ENCODE measurements at regions not wholly inside any gene's neighbourhood (a gene's known extent, or its start where the extent isn't known, plus 50 kb on each side); places are given as distances from the start of the nearest gene placed in this dataset.

DNA sequence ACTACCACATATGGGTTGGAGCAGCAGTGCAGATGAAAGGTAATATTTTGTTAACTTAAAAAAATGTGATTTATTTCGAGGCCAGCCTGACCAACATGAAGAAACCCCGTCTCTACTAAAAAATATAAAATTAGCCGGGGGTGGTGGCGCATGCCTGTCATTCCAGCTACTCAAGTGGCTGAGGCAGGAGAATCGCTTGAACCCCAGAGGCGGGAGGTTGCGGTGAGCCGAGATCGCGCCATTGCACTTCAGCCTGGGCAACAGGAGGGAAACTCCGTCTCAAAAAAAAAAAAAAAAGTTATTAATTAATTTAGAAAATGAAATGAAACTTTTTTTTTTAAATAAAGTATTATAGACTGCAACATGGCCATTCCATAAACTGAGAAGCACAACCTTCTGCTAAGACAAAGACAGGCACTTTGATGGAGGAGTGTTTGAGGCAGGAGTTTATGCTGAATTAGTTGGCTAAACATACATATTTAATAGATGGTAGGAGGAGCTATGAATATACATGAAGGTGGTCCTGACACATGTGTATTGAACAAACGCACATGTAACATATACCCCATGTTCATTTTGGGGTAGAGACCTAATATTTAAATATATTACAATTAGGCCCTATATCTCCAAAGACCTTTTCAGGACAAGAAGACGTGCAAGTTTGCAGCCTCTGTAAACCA lies 1485.3 kb upstream of the MIR17HG start:
- DNase-seq, result no peak

DNA sequence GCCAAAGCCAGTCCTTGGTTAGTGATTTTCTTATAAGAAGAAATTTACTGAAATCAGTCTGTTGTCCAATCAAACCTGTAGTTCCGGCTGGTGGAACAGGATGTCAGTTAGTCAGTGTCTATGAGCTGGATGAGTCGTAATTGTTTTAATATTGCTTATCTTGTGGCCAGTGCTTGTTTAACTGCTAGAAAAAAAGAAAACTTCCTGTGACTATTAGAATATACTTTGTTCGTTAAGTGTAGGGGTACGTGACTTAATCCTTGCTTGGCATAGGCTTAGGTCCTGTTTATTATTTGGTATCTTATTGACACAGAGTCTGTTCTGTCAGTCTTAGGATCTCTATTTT lies 1484.8 kb upstream of the MIR17HG start:
- no peak for DNase-seq

DNA sequence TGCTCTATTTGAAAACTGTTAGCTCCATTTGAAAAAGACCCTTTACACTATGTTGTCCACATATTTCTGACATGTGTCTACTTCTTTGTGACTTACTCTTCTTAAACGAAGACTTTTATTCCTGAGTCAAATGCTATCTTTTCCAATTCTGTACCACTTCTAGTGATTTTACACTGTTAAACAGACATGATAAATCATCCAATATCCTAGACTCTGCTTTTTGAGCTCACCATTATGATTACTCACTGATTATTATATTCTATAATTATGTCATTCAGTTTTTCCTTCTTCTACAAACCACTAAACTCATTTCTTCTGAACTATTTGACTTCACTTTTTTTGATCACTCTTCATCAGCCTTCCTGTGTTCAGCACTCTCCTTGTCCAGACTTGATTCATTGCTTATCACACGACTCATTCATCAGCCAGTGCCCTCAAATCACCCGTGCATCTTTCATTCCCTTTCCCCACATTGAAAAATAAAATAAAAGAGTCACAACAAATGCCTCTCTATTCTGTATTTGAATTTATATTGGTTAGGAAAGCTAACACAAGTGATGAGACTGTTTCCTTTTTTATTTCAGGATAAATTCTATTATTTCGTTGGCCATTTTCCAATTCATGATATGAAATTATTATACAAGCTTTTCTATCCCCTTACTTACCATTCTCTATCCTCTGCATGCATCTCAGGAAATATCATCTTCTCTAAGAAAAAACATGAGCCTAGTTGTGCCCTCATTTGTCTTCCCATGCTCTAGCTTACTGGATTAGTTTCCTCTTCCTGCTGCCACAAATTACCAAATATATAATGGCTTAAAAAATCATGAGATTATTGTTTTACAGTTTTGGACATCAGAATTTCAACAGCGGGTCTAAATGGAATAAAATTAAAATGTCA lies 1482.1 kb upstream of the MIR17HG start:
- no peak for DNase-seq

DNA sequence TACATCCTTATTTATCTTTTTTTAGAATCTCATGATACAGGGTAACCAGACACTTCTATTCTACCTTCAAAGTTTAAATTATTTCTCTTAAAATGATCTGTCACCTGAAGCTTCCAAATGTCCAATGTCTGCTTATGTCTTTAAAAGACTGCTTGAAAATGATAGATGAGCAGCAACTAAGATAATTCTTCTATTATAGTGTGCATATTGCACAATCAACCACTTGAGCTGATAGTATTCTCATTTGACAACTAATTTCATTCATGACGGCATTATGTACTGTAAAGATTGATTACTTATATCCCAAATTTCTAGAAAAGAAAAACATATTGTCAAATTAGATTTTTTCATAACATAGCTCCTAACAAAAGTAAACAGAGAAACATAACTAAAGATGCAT lies 1478.2 kb upstream of the MIR17HG start:
- DNase-seq, result no peak

DNA sequence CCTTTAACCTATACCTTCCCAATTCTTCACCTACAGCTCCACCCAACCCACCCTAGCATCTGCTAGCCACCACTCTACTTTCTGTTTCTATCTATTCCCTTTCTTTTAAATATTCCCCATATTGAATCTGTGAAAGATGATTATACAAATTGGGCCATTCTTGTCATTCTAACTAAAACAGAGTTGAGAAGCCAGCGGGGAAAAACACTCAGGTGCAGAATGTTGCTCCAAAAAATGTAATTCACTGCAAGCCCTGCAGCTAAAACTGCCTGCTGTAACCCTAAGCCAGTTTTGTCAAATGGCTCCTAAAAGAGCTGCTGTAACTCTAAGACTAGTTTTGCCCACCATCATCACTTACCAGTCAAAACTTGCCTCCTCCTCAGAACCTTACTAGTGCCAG lies 1468.6 kb upstream of the MIR17HG start:
- no peak for DNase-seq

DNA sequence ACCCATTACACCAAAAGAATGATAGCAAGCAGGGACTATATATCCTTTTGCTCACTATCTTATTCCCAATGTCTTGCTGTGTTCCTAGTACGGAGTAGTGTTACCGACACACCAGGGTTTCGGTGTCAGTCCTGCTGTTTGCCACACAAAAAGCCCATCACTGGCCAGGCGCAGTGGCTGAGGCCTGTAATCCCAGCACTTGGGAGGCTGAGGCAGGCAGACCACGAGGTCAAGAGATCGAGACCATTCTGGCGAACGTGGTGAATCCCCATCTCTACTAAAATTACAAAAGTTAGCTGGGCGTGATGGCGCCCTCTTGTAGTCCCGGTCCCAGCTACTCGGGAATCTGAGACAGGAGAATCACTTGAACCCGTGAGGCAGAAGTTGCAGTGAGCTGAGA lies 1467.3 kb upstream of the MIR17HG start:
- DNase-seq, result no peak

DNA sequence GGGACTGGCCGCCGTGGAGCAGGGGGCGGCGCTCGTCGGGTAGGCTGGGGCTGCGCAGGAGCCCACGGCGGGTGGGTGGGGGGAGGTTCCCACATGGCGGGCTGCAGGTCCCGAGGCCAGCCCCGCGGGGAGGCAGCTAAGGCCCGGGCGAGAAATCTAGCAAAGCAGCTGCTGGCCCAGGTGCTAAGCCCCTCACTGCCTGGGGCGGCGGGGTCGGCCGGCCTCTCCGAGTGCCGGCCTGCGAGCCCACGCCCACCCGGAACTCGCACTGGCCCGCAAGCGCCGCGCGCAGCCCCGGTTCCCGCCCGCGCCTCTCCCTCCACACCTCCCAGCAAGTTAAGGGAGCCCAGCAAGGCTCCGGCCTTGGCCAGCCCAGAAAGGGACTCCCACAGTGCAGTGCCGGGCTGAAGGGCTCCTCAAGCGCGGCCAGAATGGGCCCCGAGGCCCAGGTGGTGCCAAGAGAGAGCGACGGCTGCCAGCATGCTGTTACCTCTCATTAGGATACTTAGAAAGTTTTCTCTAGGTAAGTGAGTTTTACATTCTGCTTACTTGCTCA lies 1463.5 kb upstream of the MIR17HG start:
- no peak for DNase-seq

DNA sequence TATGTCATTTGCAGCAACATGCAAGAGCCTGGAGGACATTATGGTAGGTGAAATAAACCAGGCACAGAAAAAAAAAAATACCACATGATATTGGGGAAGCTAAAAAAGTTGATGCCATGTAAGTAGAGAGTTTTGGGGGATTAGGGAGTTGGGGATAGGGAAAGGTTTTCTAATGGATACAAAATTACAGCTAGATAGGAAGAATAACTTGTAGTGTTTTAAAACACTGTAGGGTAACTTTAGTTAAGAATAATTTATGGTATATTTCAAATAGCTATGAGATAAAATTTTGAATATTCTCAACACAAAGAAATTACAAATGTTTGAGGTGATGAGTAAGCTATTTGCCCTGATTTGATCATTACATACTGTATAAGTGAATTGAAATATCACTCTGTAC lies 1456.7 kb upstream of the MIR17HG start:
- DNase-seq, result no peak

DNA sequence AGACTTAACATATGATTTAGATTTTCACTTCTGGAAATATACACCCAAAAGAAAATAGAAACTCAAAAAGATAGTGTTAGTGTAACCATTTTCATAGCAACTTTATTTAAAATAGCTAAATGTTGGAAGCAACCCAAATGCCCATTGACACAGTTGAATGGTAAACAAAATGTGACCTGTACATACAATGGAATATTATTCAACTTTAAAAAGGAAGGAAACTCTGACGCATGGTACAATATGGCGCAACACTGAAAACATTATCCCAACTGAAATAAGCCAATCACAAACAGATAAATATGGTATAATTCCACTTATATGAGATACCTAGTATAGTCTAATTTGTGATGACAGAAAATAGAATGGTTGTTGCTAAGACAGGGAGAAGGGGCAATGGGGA lies 1456.1 kb upstream of the MIR17HG start:
- DNase-seq, result no peak

DNA sequence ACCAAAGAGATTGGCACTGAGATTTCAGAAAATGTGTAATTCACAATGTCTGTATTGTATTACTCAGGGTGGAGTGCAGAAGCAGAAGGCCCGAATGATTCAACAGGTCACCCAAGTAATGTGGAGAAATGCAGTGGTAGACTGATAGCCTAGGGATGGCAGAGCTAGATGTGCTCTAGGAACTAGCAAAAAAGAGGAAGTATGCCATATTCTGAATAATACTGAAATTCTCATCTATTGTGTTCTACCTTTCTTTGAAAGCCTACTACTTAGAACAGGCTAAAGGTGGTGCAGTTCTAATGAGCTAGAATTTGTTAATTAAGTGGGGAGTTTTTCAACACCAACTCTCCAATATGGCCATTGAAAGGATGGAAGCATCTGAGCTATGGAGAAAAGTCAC lies 1449.8 kb upstream of the MIR17HG start:
- no peak for DNase-seq

DNA sequence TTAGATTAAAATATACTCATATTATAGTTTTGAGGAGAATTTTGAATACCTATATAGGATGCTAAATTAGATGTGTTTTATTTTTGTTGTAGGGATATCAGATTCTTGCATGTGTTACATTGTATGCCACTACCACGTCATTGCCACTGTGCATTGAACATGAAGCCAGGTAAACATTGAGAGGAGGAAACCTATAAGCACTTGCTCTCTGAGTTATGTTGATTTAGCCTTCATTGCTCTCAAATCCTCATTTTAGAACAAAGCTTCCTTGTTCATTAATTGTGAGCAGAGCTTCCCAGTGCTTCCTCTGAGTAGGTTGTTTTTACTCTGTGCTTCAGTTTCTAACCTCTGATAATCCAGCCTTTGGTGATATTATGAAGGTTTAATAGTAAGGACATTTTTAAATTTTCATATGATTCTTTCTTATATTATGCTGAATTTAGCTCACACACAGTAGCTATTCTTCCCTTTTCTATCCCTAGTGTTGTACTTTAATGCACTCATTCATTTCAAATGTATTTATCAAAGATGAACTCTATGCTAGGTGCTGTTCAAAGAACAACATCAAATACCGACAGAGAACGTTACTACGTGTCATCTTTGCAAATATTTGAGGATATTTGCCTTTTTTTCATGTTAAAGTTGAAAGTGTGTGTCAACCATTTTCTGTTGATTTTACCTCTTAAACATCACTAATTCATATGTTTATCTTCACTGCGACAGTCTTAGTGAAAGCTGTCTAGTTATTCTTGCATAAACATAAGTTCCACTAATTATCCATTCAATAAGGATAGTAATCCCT lies 1448.0 kb upstream of the MIR17HG start:
- no peak for DNase-seq

DNA sequence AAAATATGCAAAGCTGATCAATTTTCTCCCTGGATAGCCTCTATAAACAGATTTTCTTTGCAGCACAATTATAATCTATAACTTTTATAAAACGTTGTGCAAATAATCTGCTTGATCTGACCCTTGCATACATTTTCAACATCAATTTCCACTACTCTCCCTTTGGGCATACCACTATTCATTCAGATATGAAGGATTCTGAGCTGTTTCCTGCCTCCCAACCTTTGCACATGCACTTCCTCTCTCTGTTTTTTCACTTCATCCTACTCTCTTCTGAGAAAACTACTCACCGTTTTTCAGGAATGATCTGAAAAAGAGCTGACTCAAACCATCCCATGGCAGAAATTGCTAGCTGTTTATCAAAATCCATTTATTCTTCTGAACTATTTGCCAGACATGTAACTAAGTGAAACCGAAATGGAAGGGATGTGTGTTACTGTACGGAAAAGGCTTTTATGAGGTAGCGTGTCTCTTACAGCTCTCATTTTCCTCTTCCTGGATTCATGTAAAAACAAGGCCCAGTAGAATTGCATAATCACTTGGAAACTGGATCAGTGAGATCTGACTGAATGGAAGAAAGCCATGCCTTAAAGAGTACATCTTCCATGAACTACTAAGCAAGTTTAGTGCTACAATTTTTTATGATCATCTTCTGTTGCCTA lies 1447.3 kb upstream of the MIR17HG start:
- DNase-seq, result no peak

DNA sequence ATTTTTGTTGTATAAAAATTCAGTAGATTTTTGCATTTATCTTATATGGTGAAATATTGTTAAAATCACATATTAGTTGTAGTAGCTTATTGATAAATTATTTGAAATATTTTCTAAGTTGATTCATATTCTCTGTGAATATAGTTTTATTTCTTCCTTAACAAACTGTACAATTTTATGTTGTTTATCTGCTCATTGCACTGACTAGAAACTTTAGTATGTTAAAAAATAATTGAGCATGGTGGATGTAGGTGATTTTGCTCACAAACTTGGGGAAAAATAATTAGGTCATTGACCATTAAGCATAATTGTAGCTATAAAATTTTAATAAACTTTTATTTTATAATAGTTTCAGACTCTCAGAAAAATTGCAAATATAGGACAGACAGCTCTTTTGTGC lies 1445.3 kb upstream of the MIR17HG start:
- DNase-seq, result no peak

DNA sequence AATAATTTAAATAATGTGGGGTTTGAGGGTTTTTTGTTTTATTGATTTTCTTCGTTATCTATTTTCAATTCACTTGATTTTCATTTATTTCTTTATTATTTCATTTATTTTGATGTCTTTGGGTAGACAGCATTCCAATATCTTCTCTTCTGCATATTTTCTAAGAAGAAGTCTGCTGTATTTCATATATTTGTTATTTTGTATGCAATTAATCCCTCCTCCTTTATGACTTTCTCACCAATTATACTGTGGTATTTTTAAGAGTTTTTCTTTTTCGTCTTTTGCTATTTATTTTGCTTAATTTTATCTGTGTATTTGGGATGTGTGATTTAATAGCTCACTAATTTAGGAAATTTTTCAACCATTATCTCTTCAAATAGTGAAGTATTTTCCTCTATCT lies 1444.4 kb upstream of the MIR17HG start:
- no peak for DNase-seq

DNA sequence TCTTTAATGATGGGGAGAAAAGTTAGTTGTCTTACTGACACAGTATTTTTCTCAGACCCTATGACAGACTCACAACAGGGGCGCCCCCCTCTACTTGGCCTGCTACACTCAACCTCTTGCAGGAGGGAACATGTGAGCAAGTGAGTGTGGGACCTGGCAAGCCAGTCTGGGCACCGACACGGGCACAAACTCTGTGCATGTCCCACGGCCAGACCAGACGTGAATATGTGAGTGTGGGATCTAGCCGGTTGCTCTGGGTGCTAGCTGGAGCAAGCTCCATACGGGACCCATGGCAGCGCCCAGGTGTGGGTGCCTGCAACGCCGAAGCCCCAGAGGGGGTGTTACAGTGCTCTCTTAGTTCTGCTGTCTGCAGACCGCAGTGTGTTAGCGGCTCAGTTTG lies 1437.3 kb upstream of the MIR17HG start:
- DNase-seq, result no peak

DNA sequence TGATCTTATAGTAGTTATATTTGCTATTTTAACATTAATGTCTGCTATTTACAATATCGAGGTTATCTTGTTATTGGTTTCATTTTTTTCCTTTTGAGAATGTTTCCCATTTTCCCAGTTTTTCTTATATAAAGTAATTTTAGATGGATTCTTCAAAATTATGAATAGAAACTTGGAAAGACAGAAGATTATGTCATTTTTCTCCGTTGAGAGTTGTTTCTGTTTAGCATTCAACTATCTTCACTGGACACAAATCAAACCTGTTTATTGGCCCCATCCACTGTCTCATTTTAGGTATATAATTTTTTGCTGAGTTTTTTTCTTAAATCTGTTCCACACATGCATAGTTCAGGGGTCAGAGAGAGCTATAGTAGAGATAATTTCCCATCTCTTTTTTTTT lies 1430.9 kb upstream of the MIR17HG start:
- no peak for DNase-seq

DNA sequence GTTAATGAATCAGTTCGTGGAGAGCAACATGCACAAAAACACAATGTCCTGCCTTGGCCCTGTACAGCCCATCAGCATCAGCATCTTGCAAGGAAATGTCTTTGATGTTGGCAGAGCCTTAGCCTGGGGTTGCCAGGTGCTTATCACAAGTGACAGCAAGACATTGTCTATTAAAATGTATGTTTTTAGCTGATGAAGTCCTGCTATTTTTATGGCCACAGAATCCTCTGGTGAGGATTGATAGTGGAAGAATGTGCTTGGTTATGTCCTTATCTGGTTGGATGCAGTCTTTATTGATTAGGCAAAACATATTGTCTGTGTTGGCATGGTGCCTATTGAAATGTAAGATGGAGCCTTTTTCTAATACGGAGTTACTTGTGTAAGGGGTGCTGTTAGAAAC lies 1427.0 kb upstream of the MIR17HG start:
- no peak for DNase-seq

DNA sequence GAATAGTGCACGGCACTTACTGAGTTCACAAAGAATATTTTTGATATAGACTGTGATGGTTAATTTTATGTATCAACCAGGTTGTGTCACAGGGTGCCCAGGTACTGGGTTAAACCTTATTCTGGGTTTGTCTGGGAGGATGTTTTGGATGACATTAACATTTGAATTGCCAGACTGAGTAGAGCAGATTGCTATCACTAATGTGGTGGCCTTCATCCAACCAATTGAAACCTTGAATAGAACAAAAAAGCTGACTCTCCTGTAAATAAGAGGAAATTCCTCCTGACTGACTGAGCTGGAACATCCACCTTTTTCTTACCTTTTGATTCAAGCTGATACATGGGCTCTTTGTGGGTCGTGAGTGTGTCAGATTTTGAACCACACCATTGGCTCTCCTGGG lies 1424.4 kb upstream of the MIR17HG start:
- DNase-seq, result no peak

DNA sequence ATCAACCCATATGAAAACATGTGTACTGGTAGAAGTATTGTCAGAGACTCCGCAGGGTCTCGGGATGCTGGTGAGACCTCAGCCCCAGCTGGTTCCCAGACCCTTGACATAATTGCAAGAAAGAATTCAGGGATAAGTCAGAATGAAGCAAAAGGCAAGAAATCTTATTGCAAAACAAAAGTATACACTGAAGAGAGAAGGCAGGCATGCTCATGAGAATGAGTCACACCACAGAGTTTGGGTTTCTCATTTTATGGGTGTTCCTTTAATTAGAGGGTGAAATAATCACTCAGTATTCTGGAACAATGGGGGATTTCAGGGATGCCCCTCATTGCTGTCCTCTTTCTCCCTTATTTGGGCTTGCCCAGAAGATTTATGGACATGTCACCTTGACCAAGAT lies 1423.8 kb upstream of the MIR17HG start:
- no peak for DNase-seq

DNA sequence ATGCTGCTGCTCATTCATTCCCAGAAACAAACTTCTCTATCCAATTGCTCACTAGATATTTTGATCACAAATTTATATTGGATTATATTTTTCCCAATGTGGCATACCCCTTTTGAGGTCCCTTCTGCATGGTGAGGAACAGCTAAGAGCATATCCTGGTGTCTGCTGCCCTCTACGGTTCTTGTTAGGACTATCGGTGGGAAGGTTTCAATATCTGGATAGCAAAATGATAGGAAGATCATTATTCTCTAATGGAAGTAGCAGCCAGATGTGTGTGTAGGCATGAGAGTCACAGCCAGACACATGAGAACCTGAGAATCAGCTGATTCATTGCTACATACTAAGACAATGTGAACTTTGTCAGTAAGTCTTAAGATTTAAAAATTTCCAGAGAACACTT lies 1422.4 kb upstream of the MIR17HG start:
- no peak for DNase-seq

DNA sequence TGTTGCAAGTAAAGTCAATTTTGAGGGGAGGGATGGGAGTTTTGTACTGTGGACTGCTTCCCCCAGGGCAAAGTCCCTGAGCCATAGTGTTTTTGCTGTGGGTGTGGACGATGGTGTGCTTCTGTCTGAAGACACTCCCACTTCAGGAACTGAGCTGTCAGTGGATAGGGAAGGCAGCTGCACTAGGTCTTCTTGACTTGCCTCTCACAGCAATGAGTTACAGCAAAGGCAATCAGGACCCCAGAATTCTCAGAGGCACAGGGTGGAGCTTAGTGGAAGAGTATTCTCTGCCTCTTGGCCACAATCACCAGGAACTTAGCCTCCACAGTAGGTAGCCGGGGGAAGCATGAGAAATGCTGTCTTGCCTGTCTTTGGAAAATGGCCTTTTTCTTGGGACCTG lies 1416.6 kb upstream of the MIR17HG start:
- DNase-seq, result no peak

DNA sequence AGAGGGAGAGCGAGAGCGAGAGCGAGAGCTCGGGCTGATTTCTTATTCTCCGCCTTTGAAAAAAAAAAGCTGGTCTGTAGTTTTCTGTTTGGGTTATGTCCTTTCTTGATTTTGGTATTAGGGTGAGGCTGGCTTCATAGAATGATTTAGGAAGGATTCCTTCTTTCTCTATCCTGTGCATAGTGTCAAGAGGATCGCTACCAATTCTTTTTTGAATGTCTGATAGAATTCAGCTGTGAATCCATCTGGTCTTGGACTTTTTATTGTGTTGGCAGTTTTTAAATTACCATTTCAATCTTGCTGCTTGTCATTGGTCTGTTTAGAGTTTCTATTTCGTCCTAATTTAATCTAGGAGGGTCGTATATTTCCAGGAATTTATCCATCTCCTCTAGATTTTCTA lies 1414.6 kb upstream of the MIR17HG start:
- DNase-seq, result no peak

DNA sequence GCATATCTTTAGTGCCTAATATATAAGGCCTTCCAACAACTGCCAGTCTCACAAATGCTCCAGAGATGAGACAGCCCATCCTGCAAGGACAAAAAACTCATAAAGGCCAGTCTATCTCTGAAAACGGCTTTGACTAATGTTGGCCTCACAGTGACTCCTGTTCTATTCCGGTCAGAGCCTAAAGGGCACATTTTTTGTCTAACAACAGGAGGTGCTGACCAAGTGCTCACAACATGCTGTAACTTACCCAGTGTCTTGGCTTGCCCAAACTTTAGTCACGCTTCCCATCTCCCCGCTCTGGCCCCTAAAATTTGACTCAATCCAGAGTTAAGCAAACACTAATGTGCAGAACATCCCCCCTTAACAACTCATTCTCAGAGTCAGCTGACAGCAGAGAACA lies 1411.2 kb upstream of the MIR17HG start:
- no peak for DNase-seq

Data from GDM1 (cell line).